ENCODE measurements at regions not wholly inside any gene's neighbourhood (a gene's known extent, or its start where the extent isn't known, plus 50 kb on each side); places are given as distances from the start of the nearest gene placed in this dataset.

DNA sequence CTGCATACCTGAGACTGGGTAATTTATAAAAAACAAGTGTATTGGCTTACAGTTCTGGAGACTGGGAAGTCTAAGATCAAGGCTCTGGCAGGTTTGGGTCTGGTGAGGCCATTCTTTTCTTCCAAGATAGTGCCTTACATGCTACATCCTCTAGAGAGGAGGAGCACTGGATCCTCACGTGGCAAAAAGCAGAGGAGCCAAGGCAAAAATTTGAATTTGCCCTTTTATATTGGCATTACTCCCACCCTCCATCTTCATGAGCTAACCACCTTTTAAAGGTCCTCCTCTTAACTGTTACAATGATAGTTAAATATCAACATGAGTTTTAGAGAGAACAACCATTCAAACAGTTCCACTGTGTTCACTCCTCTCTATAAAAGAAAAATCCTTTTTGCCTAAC, 286.3 kb upstream of the SEL1L start:
- no peaks in the 10 kb centered on the region for H3K4me1 ChIP-seq
- Mint-ChIP-seq H3K4me3 (ENCODE audit: unreplicated experiment) (no peak overlapping the region), H3K9me3 (ENCODE audit: unreplicated experiment) (no peaks in the 10 kb centered on the region), H3K27me3 (ENCODE audit: insufficient read depth, unreplicated experiment) (no peaks in the 10 kb centered on the region), H3K27ac (ENCODE audit: unreplicated experiment) (no peak overlapping the region), H3K4me1 (ENCODE audit: low read depth, unreplicated experiment) (peaks cover 7% of the 10 kb centered on the region), H3K36me3 (ENCODE audit: insufficient read depth, unreplicated experiment) (no peaks in the 10 kb centered on the region)
- no peaks in the 10 kb centered on the region for H3K9me3 ChIP-seq
- no peak for DNase-seq
- ChIA-PET CTCF (no interaction called here), POLR2A (no interaction called here)
- TF ChIP-seq, protein P1, sequence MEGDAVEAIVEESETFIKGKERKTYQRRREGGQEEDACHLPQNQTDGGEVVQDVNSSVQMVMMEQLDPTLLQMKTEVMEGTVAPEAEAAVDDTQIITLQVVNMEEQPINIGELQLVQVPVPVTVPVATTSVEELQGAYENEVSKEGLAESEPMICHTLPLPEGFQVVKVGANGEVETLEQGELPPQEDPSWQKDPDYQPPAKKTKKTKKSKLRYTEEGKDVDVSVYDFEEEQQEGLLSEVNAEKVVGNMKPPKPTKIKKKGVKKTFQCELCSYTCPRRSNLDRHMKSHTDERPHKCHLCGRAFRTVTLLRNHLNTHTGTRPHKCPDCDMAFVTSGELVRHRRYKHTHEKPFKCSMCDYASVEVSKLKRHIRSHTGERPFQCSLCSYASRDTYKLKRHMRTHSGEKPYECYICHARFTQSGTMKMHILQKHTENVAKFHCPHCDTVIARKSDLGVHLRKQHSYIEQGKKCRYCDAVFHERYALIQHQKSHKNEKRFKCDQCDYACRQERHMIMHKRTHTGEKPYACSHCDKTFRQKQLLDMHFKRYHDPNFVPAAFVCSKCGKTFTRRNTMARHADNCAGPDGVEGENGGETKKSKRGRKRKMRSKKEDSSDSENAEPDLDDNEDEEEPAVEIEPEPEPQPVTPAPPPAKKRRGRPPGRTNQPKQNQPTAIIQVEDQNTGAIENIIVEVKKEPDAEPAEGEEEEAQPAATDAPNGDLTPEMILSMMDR (IDR thresholded peaks at IDR 0.05; ENCODE audit: insufficient read depth in 1 of 2, low read depth in 1 of 2, low read length in 1 of 2, severe bottlenecking in 1 of 2, unreplicated experiment in 1 of 2), result no peak
- H3K27me3 ChIP-seq (replicated peaks; ENCODE audit: control insufficient read depth, insufficient read depth, low read length), result no peaks in the 10 kb centered on the region
- no TSS peak for BruUV-seq (replicated peaks)
- H3K36me3 ChIP-seq (ENCODE audit: control insufficient read depth, insufficient read depth, low read length), result no peaks in the 10 kb centered on the region
- intact Hi-C loops (cut with micrococcal nuclease; ENCODE audit: unreplicated experiment), result no loop called here
- H3K4me3 ChIP-seq (ENCODE audit: low read depth, low read length), result no peak overlapping the region

DNA sequence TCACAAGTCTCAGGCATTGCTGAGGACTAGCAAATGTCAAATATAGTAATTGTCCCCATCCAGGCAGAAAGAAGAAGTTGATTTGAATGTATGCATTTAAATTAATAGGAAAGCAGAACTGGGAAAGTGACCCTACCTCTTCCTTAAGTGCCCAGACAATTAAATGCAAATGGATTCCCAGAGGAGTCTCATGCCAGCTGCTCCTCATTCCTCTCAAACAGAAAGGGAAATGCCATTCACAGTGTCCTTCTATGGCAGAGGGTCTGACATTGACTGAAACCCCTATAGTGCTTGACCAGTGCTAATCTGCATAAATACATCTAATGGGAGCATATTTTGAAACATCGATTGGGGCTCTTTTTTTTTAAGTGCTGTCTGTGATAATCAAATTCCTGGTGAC, 292.4 kb upstream of the SEL1L start:
- Mint-ChIP-seq H3K9me3 (ENCODE audit: unreplicated experiment) (no peaks in the 10 kb centered on the region), H3K4me1 (ENCODE audit: low read depth, unreplicated experiment) (no peaks in the 10 kb centered on the region), H3K27me3 (ENCODE audit: insufficient read depth, unreplicated experiment) (no peaks in the 10 kb centered on the region), H3K27ac (ENCODE audit: unreplicated experiment) (no peak overlapping the region), H3K4me3 (ENCODE audit: unreplicated experiment) (no peak overlapping the region), H3K36me3 (ENCODE audit: insufficient read depth, unreplicated experiment) (no peaks in the 10 kb centered on the region)
- H3K9me3 ChIP-seq, result peaks cover 3% of the 10 kb centered on the region; the same call in 1 of the 2 replicates
- DNase-seq, result no peak
- H3K4me1 ChIP-seq, result no peaks in the 10 kb centered on the region
- TF ChIP-seq, protein P1 (IDR thresholded peaks at IDR 0.05; ENCODE audit: insufficient read depth in 1 of 2, low read depth in 1 of 2, low read length in 1 of 2, severe bottlenecking in 1 of 2, unreplicated experiment in 1 of 2), result no peak
- intact Hi-C loops (cut with micrococcal nuclease; ENCODE audit: unreplicated experiment), result no loop called here
- ChIA-PET POLR2A (no interaction called here), CTCF (no interaction called here)
- no TSS peak for BruUV-seq (replicated peaks)
- no peaks in the 10 kb centered on the region for H3K27me3 ChIP-seq (replicated peaks; ENCODE audit: control insufficient read depth, insufficient read depth, low read length)
- no peaks in the 10 kb centered on the region for H3K36me3 ChIP-seq (ENCODE audit: control insufficient read depth, insufficient read depth, low read length)
- H3K4me3 ChIP-seq (ENCODE audit: low read depth, low read length), result no peak overlapping the region

DNA sequence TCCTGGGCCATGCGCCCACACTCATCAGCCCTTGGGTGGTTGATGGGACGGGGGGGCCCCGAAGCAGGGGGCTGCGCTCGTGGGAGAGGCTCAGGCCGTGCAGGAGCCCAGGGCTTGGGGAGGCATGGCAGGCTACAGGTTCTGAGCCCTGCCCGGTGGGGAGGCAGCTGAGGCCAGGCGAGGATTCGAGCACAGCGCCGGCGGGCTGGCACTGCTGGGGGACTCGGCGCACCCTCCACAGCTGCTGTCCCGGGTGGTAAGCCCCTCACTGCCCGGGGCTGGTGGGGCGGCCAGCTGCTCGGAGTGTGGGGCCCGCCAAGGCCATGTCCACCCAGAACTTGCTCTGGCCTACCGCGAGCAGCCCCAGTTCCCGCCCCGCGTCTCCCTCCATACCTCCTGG, 295.8 kb upstream of the SEL1L start:
- CTCF ChIA-PET, result no interaction called here
- no peak for DNase-seq
- TF ChIP-seq, protein P1 (IDR thresholded peaks at IDR 0.05; ENCODE audit: insufficient read depth in 1 of 2, low read depth in 1 of 2, low read length in 1 of 2, severe bottlenecking in 1 of 2, unreplicated experiment in 1 of 2), result no peak
- H3K36me3 ChIP-seq (ENCODE audit: control insufficient read depth, insufficient read depth, low read length), result no peaks in the 10 kb centered on the region
- H3K4me1 ChIP-seq, result no peaks in the 10 kb centered on the region
- H3K27me3 ChIP-seq (replicated peaks; ENCODE audit: control insufficient read depth, insufficient read depth, low read length), result no peaks in the 10 kb centered on the region
- H3K27me3 Mint-ChIP-seq (ENCODE audit: insufficient read depth, unreplicated experiment), result no peaks in the 10 kb centered on the region
- no TSS peak for BruUV-seq (replicated peaks)
- H3K9me3 ChIP-seq, result peaks cover 3% of the 10 kb centered on the region; the same call in 1 of the 2 replicates
- H3K4me1 Mint-ChIP-seq (ENCODE audit: low read depth, unreplicated experiment), result no peaks in the 10 kb centered on the region
- no peaks in the 10 kb centered on the region for H3K36me3 Mint-ChIP-seq (ENCODE audit: insufficient read depth, unreplicated experiment)
- no peak overlapping the region for H3K4me3 Mint-ChIP-seq (ENCODE audit: unreplicated experiment)
- H3K4me3 ChIP-seq (ENCODE audit: low read depth, low read length), result no peak overlapping the region
- POLR2A ChIA-PET, result no interaction called here
- no peak overlapping the region for H3K27ac Mint-ChIP-seq (ENCODE audit: unreplicated experiment)
- intact Hi-C loops (cut with micrococcal nuclease; ENCODE audit: unreplicated experiment), result no loop called here
- no peaks in the 10 kb centered on the region for H3K9me3 Mint-ChIP-seq (ENCODE audit: unreplicated experiment)

Measured in Caco-2 (cell line).